Pulmonary artery endothelial cell (primary cell): ENCODE measurements at regions not wholly inside any gene's neighbourhood (a gene's known extent, or its start where the extent isn't known, plus 50 kb on each side); places are given as distances from the start of the nearest gene placed in this dataset.

Source experiments
- DNase-seq: peaks from one replicate; pipeline ENCODE4 v3.0.0-alpha.2; 2011; ENCODE audit warnings: low read depth, low spot score

DNA sequence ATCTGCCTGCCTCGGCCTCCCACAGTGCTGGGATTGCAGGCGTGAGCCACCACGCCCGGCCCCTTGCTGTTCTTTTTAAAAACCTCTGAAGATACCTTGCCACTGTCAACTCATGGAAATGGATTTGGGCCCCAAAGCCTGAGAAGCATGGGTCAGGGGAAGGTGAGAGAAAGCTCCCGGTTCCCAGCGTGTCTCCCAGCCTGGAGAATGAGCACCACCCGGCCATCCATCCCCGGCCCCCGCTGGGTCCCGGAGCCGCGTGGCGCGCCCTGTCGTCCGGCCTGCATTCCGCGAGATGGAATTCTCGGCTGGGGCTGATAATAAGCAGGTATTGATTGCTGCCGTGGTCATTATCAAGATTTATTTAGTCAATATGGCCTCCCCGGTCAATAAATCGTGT, 126.5 kb upstream of the MYL2 start:
- no peak for DNase-seq

GRCh38 chr12:111045941-111046340, 125.6 kb upstream of the MYL2 start:
- DNase-seq = no peak

GRCh38 chr12:111041091-111041490, 120.7 kb upstream of the MYL2 start:
- no peak for DNase-seq

- no peak for DNase-seq
Measured at GRCh38 chr12:111040690-111041089, 120.3 kb upstream of the MYL2 start.

GRCh38 chr12:111038941-111039340, 118.6 kb upstream of the MYL2 start:
- no peak for DNase-seq

GRCh38 chr12:111038077-111038476, 117.7 kb upstream of the MYL2 start:
- no peak for DNase-seq

DNA sequence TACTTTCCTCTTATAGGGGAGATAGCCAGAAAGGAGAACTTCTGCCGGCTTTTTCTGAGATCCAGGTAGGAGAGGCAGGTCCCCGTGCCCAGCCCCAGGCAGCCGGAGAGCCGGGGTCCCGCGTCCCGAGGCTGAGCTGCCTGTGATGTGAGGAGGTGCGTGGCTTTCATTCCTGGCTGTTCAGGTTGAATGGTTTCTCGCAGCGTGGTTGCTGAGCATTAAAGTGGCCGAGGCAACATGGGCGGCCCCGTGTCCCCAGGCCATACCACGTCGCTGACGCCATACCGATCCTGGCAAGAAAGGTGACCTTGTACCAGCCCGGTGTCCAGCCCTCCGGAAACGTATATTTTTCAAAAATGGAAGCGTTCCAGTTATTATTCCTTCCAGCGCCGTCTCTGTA, 116.7 kb upstream of the MYL2 start:
- DNase-seq = no peak

GRCh38 chr12:111035578-111036301, 115.4 kb upstream of the MYL2 start:
- no peak for DNase-seq

- DNase-seq = no peak
Measured at GRCh38 chr12:111034886-111035577, 114.7 kb upstream of the MYL2 start.

- no peak for DNase-seq
Measured at GRCh38 chr12:111034083-111034885, 113.9 kb upstream of the MYL2 start, which contains the start of gene CUX2. TSS of gene CUX2 (plus strand) at chr12:111034165.

GRCh38 chr12:111033281-111034082, 113.1 kb upstream of the MYL2 start:
- DNase-seq = no peak

DNA sequence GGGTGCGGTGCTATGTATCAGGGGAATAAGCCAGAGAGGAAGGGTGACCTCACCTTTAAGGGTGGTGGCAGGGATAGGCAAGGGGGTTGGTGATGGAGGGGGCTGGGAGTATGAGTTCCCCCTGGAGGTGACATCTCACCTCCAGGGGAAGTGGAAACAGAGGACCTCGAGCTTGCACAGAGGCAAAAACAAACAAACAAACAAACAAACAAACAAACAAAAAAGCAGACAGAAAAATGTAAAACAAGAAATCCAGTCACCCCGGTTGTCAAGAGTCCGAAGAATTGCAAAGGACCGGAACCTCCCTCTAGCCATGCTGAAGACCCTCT, 112.2 kb upstream of the MYL2 start:
- DNase-seq = no peak

DNA sequence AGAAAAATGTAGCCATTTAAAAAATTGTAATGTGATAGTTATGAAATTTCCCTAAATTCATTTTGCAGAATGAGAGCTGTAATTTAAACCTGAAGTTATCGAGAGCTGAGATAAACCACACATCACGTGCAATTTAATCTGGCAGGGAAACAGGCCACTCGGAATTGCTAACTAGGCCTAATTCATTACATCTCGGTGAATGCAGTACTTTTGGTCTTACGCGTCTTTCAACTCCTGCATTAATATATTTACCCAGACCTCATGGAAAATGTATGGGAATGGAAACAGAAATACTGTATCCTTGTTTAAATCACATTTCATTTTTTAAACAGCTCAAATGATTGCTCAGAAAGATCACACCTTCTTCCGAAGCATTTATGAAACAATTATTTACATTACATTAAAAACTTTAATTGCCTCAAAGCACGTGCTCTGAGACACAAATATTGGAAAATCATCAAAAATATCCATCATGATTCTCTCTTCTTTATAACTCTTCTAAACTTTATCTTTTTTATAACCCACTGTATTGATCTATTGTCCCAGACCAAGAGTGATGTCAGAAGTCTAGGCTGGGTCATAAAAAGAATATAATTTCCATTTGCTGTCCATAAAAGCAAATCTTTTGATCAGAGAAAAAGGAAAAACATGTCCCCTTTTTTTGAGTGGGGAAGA, 111.7 kb upstream of the MYL2 start:
- DNase-seq = no peak

DNA sequence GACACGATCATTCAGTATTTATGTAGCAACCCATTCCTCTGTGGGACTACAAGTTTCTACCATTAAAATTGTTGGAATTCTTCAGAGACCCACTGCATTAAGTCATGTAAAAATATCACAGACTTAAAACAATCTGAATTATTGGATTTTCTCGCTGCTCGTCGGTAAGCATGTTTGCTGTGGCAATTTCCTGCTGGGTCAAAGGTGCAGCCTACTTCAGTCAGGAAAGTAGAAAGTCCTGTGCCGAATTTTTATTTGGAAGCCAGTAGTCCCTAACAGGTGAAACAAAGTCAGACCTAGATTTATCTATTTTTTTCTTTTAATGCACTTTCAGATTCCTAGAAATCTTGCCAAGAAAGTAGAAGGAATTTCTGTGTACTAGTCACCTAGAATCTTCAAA, 110.4 kb upstream of the MYL2 start:
- no peak for DNase-seq

GRCh38 chr12:111029732-111030131, 109.4 kb upstream of the MYL2 start:
- no peak for DNase-seq

DNA sequence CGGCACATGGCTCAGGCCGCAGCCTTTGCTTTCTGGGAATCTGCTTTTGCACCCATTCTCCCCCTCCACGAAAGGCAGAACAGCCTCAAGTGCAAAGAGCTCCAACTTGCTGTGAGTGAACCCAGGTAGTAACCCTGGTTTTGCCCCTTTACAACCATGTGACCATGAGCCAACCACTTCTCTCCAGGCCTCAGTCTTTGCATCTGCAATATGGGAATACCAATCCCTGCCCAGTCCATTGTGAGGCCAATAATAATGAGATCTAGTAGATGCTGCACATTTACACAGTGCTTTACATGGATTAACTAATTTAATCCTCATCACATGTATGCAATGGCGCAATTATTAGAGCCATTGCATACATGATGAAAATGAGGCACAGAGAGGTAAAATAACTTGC, 108.9 kb upstream of the MYL2 start:
- DNase-seq = no peak

DNA sequence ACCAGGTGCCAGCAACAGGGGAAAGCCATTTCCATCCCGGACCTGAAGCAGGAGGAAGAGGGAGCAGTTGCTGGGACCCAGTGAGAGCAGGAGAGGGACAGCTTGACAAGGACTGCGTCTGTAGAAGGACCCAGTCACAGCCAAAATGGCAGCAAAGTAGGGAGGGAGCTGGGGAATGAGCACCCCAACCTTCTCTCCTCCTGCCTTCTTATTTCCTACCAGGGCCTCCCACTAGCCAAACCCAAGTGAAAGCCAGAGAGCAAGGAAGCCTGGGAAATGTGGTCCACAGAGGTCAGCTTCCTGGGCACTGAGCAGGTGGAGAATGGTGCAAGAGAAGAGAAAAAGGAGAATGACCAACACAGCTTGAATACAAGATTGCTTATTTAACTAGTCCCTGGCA, 108.5 kb upstream of the MYL2 start:
- no peak for DNase-seq

- DNase-seq = no peak
Measured at GRCh38 chr12:111027431-111027830, 107.1 kb upstream of the MYL2 start.

- DNase-seq = no peak
Measured at GRCh38 chr12:111025792-111026430, 105.5 kb upstream of the MYL2 start.

DNA sequence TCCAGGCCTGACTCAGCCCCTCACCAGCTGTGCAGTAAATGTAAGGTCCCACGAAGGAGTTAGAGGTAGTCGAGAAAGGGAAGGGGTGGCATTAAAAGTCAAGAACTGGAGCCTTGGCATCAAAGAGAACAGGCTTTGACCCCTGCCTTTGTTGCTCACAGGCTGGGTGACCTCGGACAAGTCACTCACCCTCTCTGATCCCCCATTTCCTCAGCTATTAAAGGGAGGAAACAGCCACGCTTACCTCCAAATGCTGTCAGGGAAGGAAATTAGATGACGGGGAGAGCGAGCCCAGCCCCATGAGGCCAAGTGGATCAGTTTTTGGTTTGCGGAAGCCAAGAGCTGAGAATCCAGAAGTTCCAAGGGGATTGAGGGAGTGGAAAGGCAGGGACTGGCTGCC, 104.9 kb upstream of the MYL2 start:
- DNase-seq = no peak
